SK-N-SH (cell line): ENCODE measurements at regions not wholly inside any gene's neighbourhood (a gene's known extent, or its start where the extent isn't known, plus 50 kb on each side); places are given as distances from the start of the nearest gene placed in this dataset.

Source experiments
- CTCF ChIA-PET: fragments of 300-600, 350-600 bp; formaldehyde crosslinking; extraction: SDS; loops from one replicate; lab custom pipeline; 2021; lab: Yijun Ruan, JAX
- POLR2A ChIA-PET: fragments of 350-600 bp; sonication (Branson Sonifier 250); formaldehyde crosslinking; extraction: SDS; loops from one replicate; lab custom pipeline; 2020; ENCODE audit warnings: antibody characterized with exemption, inconsistent platforms; lab: Yijun Ruan, JAX
- DNase-seq: peaks from one replicate; pipeline ENCODE4 v3.0.0; 2012
- H2AFZ ChIP-seq: fragments of 200-600 bp; sonication (generic); 2 replicates; pipeline ENCODE4 v1.8.1; 2016; ENCODE audit warnings: antibody characterized with exemption, mild to moderate bottlenecking, low read depth
- H3F3A ChIP-seq: fragments of 200-600 bp; sonication (generic); replicated peaks from 2 replicates; pipeline ENCODE3; 2016; ENCODE audit warnings: antibody characterized with exemption, mild to moderate bottlenecking; ENCODE audit not compliant: insufficient read depth
- H3K27ac ChIP-seq, 2 experiments: fragments of 200-500 bp in 1 of 2; fragments of 200-600 bp in 1 of 2; sonication (Bioruptor generic) in 1 of 2; sonication (generic), shearing (Covaris generic) in 1 of 2; 2 replicates each; pipeline versions ENCODE4 v1.5.1 to v1.6.1; 2014 to 2016; ENCODE audit warnings: low read depth in 2 of 2, inconsistent platforms in 1 of 2, low read length in 1 of 2, mild to moderate bottlenecking in 1 of 2, mixed read lengths in 1 of 2
- H3K27me3 ChIP-seq: fragments of 200-600 bp; sonication (generic), shearing (Covaris generic); 2 replicates; pipeline ENCODE4 v1.6.1; 2016; ENCODE audit warnings: mixed run types; ENCODE audit not compliant: insufficient read depth
- H3K36me3 ChIP-seq, 2 experiments: fragments of 200-500 bp in 1 of 2; fragments of 200-600 bp in 1 of 2; sonication (Bioruptor generic) in 1 of 2; sonication (generic) in 1 of 2; replicated peaks in 1 of 2; 2 replicates each; pipeline versions ENCODE3 to v1.5.1; 2014 to 2016; ENCODE audit warnings: low read length in 1 of 2, mild to moderate bottlenecking in 1 of 2; ENCODE audit not compliant: insufficient read depth in 2 of 2, control insufficient read depth in 1 of 2
- H3K4me1 ChIP-seq, 2 experiments: fragments of 200-500 bp in 1 of 2; fragments of 200-600 bp in 1 of 2; sonication (Bioruptor generic) in 1 of 2; sonication (generic), shearing (Covaris generic) in 1 of 2; 2 replicates each; pipeline versions ENCODE4 v1.5.1 to v1.6.1; 2014 to 2016; ENCODE audit warnings: low read depth in 1 of 2, low read length in 1 of 2, mixed run types in 1 of 2; ENCODE audit not compliant: insufficient read depth in 2 of 2, control insufficient read depth in 1 of 2
- H3K4me2 ChIP-seq: fragments of 200-600 bp; sonication (generic), shearing (Covaris generic); 2 replicates; pipeline ENCODE4 v1.6.1; 2017; ENCODE audit warnings: mixed run types
- H3K4me3 ChIP-seq, 2 experiments: fragments of 200-500 bp in 1 of 2; fragments of 200-600 bp in 1 of 2; sonication (Bioruptor generic) in 1 of 2; sonication (generic), shearing (Covaris generic) in 1 of 2; 2 replicates each; pipeline versions ENCODE4 v1.5.1 to v1.8.1; 2014 to 2016; ENCODE audit warnings: low read depth in 2 of 2, inconsistent platforms in 1 of 2, low read length in 1 of 2, mild to moderate bottlenecking in 1 of 2, mixed read lengths in 1 of 2, moderate library complexity in 1 of 2
- H3K79me2 ChIP-seq: fragments of 200-600 bp; sonication (generic); 2 replicates; pipeline ENCODE4 v1.8.1; 2017; ENCODE audit warnings: mild to moderate bottlenecking; ENCODE audit not compliant: insufficient read depth
- H3K9ac ChIP-seq: fragments of 200-600 bp; sonication (generic); 2 replicates; pipeline ENCODE4 v1.6.1; 2017; ENCODE audit warnings: mixed run types
- H3K9me2 ChIP-seq: fragments of 200-600 bp; sonication (generic); 2 replicates; pipeline ENCODE4 v1.6.1; 2017; ENCODE audit warnings: mixed run types
- H3K9me3 ChIP-seq: fragments of 200-600 bp; sonication (generic); 2 replicates; pipeline ENCODE4 v1.6.1; 2017; ENCODE audit warnings: mixed run types, mild to moderate bottlenecking, moderate library complexity
- H4K20me1 ChIP-seq: fragments of 200-600 bp; sonication (generic); 2 replicates; pipeline ENCODE4 v1.6.1; 2017; ENCODE audit warnings: mild to moderate bottlenecking, mixed run types; ENCODE audit not compliant: insufficient read depth
- CHD2 ChIP-seq: fragments of 150-350 bp; IDR thresholded peaks from 2 replicates; pipeline ENCODE4 v1.6.1; 2018; ENCODE audit warnings: low read length; ENCODE audit not compliant: partially characterized antibody
- ELF1 ChIP-seq: IDR thresholded peaks from 2 replicates; pipeline ENCODE4 v1.4.0; 2012
- EZH2phosphoT487 ChIP-seq: fragments of 200-600 bp; sonication (generic); IDR thresholded peaks from 2 replicates; pipeline ENCODE4 v1.6.1; 2017; ENCODE audit warnings: low read depth, mixed run types, mild to moderate bottlenecking, antibody characterized with exemption, moderate library complexity, borderline replicate concordance
- FOSL2 ChIP-seq: IDR thresholded peaks from 2 replicates; pipeline ENCODE4 v1.4.0; 2012; ENCODE audit warnings: low read depth, mild to moderate bottlenecking, moderate library complexity, borderline replicate concordance
- GABPA ChIP-seq: IDR thresholded peaks from 2 replicates; pipeline ENCODE4 v1.4.0; 2012; ENCODE audit warnings: low read depth, mild to moderate bottlenecking
- GATA2 ChIP-seq: sonication (generic); formaldehyde crosslinking; IDR thresholded peaks from 2 replicates; pipeline ENCODE4 v1.5.0; 2020; ENCODE audit warnings: mild to moderate bottlenecking, missing genetic modification reagents
- JUND ChIP-seq: IDR thresholded peaks from 2 replicates; pipeline ENCODE4 v1.4.0; 2012
- MEF2A ChIP-seq: IDR thresholded peaks from 2 replicates; pipeline ENCODE4 v1.4.0; 2012; ENCODE audit warnings: low read depth, borderline replicate concordance
- MXI1 ChIP-seq: IDR thresholded peaks from 2 replicates; pipeline ENCODE4 v1.6.1; 2012; ENCODE audit warnings: mild to moderate bottlenecking, low read depth, low read length, improper control_type of control experiment
- NFIC ChIP-seq: IDR thresholded peaks from 2 replicates; pipeline ENCODE4 v1.4.0; 2012; ENCODE audit warnings: borderline replicate concordance
- NRF1 ChIP-seq: IDR thresholded peaks from 2 replicates; pipeline ENCODE4 v1.6.1; 2012; ENCODE audit warnings: low read depth, mild to moderate bottlenecking, low read length
- POLR2AphosphoS5 ChIP-seq: IDR thresholded peaks from 2 replicates; pipeline ENCODE4 v1.6.1; 2012; ENCODE audit warnings: low read depth, low read length
- RCOR1 ChIP-seq: fragments of 150-350 bp; IDR thresholded peaks from 2 replicates; pipeline ENCODE4 v1.6.1; 2017; ENCODE audit warnings: antibody characterized with exemption, low read length
- RFX5 ChIP-seq: IDR thresholded peaks from 2 replicates; pipeline ENCODE4 v1.6.1; 2012; ENCODE audit warnings: mild to moderate bottlenecking, improper control_type of control experiment, low read length
- RXRA ChIP-seq: IDR thresholded peaks from 2 replicates; pipeline ENCODE4 v1.4.0; 2012; ENCODE audit warnings: low read depth, mild to moderate bottlenecking, borderline replicate concordance
- SIN3A ChIP-seq: IDR thresholded peaks from 2 replicates; pipeline ENCODE4 v1.6.1; 2012; ENCODE audit warnings: low read depth, mild to moderate bottlenecking, low read length, moderate library complexity, borderline replicate concordance
- SMC3 ChIP-seq: IDR thresholded peaks from 2 replicates; pipeline ENCODE4 v1.6.1; 2012; ENCODE audit warnings: low read depth, low read length, improper control_type of control experiment
- TAF1 ChIP-seq: IDR thresholded peaks from 2 replicates; pipeline ENCODE4 v1.6.1; 2012; ENCODE audit warnings: low read depth, mild to moderate bottlenecking, low read length, moderate library complexity, borderline replicate concordance
- TCF12 ChIP-seq: IDR thresholded peaks from 2 replicates; pipeline ENCODE4 v1.4.0; 2012
- TEAD4 ChIP-seq: IDR thresholded peaks from 2 replicates; pipeline ENCODE4 v1.4.0; 2012; ENCODE audit warnings: mild to moderate bottlenecking, borderline replicate concordance; ENCODE audit not compliant: insufficient read depth
- YY1 ChIP-seq: IDR thresholded peaks from 2 replicates; pipeline ENCODE4 v1.4.0; 2012; ENCODE audit warnings: low read depth, mild to moderate bottlenecking
- WGBS: methylation state at CpG from one replicate; pipeline ENCODE4 v1.1.6; 2017; ENCODE audit warnings: low lambda C conversion rate; 5-methylcytosine and 5-hydroxymethylcytosine counted together
- TF ChIP-seq, protein P1 (sequence below): IDR thresholded peaks from 2 replicates; pipeline ENCODE4 v1.6.1; 2012; ENCODE audit warnings: mild to moderate bottlenecking, low read depth, low read length, moderate library complexity
- TF ChIP-seq, protein P2 (sequence below): IDR thresholded peaks from 2 replicates; pipeline ENCODE4; 2012
- TF ChIP-seq, protein P3 (sequence below): fragments of 150-350 bp; IDR thresholded peaks from 2 replicates; pipeline ENCODE4 v1.6.1; 2016; ENCODE audit warnings: mild to moderate bottlenecking, low read depth, low read length
- TF ChIP-seq, protein P4 (sequence below): IDR thresholded peaks from 2 replicates; pipeline ENCODE4 v1.4.0; 2012; ENCODE audit warnings: low read depth, borderline replicate concordance
- TF ChIP-seq, protein P5 (sequence below): fragments of 150-350 bp; IDR thresholded peaks from 2 replicates; pipeline ENCODE4 v1.6.1; 2017; ENCODE audit warnings: antibody characterized with exemption, low read length, low read depth, borderline replicate concordance

DNA sequence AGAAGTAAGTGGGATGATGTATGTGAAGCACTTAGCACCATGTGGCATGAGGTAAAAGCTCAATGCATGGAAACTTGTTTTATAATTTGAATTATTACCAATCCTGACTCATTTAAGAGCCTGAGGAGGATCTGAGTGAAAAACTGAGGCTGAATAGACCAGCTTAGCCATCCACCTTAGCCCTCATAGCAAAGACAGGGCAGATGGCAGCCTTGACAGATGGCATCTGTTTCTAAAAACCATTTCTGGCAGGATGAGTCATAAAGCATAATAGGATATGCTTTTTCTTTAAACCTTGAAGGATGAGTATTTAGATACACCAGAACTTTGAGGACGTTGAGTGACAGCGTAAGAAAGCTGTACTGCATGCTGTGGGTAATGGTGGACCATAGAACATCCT, 61.0 kb upstream of the NAV2 start:
- WGBS = 68% methylated on average over 2 of the region's 2 CpGs
- peaks cover 36% of the 10 kb centered on the region for H4K20me1 ChIP-seq
- no peaks in the 10 kb centered on the region for H3K9me3 ChIP-seq
- H3K9ac ChIP-seq = no peak overlapping the region
- H3K4me3 ChIP-seq = no peak overlapping the region
- H3K27ac ChIP-seq = peak overlapping the region in 1 of 2 experiments; percentile 83; a peak in 3 of 4 replicates
- H3K36me3 ChIP-seq = peaks cover 0 to 29% of the 10 kb centered on the region in 2 experiments
- DNase-seq = no peak
- peaks cover 11 to 51% of the 10 kb centered on the region in 2 experiments; a peak in 3 of 4 replicates for H3K4me1 ChIP-seq
- H3K4me2 ChIP-seq = no peak overlapping the region
- no peaks in the 10 kb centered on the region for H3K27me3 ChIP-seq
- POLR2A ChIA-PET = no interaction called here
- peaks cover 78% of the 10 kb centered on the region for H3K79me2 ChIP-seq
- no peaks in the 10 kb centered on the region for H3K9me2 ChIP-seq
- CTCF ChIA-PET = interaction anchor here (0.9 to 2.3 kb wide), 4 partner anchors 46 to 149 kb away, joined by 3 to 9 read pairs (median 4); no protein-coding TSS in a partner anchor
- H3F3A ChIP-seq = peaks cover 18% of the 10 kb centered on the region
- no peak overlapping the region for H2AFZ ChIP-seq
- TF ChIP-seq TAF1 = no peak
- no peak for TF ChIP-seq RFX5
- TF ChIP-seq, protein P1, sequence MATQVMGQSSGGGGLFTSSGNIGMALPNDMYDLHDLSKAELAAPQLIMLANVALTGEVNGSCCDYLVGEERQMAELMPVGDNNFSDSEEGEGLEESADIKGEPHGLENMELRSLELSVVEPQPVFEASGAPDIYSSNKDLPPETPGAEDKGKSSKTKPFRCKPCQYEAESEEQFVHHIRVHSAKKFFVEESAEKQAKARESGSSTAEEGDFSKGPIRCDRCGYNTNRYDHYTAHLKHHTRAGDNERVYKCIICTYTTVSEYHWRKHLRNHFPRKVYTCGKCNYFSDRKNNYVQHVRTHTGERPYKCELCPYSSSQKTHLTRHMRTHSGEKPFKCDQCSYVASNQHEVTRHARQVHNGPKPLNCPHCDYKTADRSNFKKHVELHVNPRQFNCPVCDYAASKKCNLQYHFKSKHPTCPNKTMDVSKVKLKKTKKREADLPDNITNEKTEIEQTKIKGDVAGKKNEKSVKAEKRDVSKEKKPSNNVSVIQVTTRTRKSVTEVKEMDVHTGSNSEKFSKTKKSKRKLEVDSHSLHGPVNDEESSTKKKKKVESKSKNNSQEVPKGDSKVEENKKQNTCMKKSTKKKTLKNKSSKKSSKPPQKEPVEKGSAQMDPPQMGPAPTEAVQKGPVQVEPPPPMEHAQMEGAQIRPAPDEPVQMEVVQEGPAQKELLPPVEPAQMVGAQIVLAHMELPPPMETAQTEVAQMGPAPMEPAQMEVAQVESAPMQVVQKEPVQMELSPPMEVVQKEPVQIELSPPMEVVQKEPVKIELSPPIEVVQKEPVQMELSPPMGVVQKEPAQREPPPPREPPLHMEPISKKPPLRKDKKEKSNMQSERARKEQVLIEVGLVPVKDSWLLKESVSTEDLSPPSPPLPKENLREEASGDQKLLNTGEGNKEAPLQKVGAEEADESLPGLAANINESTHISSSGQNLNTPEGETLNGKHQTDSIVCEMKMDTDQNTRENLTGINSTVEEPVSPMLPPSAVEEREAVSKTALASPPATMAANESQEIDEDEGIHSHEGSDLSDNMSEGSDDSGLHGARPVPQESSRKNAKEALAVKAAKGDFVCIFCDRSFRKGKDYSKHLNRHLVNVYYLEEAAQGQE = no peak
- TF ChIP-seq EZH2phosphoT487 = no peak
- 0 out of 2 replicates have a peak, but pooled peaks have one; percentile 13 for TF ChIP-seq SIN3A
- TF ChIP-seq MXI1 = no peak
- no peak for TF ChIP-seq GATA2
- TF ChIP-seq, protein P2, sequence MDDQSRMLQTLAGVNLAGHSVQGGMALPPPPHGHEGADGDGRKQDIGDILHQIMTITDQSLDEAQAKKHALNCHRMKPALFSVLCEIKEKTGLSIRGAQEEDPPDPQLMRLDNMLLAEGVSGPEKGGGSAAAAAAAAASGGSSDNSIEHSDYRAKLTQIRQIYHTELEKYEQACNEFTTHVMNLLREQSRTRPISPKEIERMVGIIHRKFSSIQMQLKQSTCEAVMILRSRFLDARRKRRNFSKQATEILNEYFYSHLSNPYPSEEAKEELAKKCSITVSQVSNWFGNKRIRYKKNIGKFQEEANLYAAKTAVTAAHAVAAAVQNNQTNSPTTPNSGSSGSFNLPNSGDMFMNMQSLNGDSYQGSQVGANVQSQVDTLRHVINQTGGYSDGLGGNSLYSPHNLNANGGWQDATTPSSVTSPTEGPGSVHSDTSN = peak; percentile 94
- TF ChIP-seq YY1 = no peak
- TF ChIP-seq NFIC = peak; percentile 51; the same call in 1 of the 2 replicates
- no peak; the same call in 1 of the 2 replicates for TF ChIP-seq TEAD4
- no peak for TF ChIP-seq GABPA
- TF ChIP-seq NRF1 = no peak
- TF ChIP-seq, protein P3, sequence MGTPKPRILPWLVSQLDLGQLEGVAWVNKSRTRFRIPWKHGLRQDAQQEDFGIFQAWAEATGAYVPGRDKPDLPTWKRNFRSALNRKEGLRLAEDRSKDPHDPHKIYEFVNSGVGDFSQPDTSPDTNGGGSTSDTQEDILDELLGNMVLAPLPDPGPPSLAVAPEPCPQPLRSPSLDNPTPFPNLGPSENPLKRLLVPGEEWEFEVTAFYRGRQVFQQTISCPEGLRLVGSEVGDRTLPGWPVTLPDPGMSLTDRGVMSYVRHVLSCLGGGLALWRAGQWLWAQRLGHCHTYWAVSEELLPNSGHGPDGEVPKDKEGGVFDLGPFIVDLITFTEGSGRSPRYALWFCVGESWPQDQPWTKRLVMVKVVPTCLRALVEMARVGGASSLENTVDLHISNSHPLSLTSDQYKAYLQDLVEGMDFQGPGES = no peak
- TF ChIP-seq RXRA = peak; percentile 26; the same call in 1 of the 2 replicates
- TF ChIP-seq, protein P4, sequence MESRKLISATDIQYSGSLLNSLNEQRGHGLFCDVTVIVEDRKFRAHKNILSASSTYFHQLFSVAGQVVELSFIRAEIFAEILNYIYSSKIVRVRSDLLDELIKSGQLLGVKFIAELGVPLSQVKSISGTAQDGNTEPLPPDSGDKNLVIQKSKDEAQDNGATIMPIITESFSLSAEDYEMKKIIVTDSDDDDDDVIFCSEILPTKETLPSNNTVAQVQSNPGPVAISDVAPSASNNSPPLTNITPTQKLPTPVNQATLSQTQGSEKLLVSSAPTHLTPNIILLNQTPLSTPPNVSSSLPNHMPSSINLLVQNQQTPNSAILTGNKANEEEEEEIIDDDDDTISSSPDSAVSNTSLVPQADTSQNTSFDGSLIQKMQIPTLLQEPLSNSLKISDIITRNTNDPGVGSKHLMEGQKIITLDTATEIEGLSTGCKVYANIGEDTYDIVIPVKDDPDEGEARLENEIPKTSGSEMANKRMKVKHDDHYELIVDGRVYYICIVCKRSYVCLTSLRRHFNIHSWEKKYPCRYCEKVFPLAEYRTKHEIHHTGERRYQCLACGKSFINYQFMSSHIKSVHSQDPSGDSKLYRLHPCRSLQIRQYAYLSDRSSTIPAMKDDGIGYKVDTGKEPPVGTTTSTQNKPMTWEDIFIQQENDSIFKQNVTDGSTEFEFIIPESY = no peak
- TF ChIP-seq POLR2AphosphoS5 = peak; percentile 14; the same call in 1 of the 2 replicates
- TF ChIP-seq MEF2A = 0 out of 2 replicates have a peak, but pooled peaks have one; percentile 22
- TF ChIP-seq SMC3 = no peak
- no peak for TF ChIP-seq RCOR1
- TF ChIP-seq, protein P5, sequence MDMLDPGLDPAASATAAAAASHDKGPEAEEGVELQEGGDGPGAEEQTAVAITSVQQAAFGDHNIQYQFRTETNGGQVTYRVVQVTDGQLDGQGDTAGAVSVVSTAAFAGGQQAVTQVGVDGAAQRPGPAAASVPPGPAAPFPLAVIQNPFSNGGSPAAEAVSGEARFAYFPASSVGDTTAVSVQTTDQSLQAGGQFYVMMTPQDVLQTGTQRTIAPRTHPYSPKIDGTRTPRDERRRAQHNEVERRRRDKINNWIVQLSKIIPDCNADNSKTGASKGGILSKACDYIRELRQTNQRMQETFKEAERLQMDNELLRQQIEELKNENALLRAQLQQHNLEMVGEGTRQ = no peak
- no peak for TF ChIP-seq CHD2
- TF ChIP-seq FOSL2 = peak; percentile 50; the same call in 1 of the 2 replicates
- peak; percentile 96 for TF ChIP-seq TCF12
- TF ChIP-seq JUND = peak; percentile 80
- TF ChIP-seq ELF1 = no peak
